ENCODE measurements at regions not wholly inside any gene's neighbourhood (a gene's known extent, or its start where the extent isn't known, plus 50 kb on each side); places are given as distances from the start of the nearest gene placed in this dataset.

DNA sequence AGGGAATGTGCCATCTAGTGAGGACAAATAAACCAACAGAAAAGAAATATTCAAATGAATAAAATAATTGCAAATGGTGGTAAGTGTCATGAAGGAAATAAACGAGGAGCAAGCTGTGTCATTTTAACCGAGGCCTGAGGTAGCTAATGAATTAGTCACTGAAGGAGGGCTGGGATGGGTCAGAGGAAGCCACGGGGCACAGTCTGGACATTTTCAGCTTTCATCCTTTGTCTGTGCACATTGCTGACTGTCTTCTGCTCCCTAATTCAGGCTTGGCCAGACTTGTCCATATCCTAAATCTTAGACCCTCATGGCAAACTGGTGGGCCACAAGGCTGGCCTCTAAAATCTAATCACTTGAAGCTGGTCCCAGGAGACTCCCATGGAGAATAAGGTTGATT is 138.4 kb downstream of the RHOU start:
- H3K9me3 ChIP-seq = no peaks in the 10 kb centered on the region
- H3K27ac ChIP-seq = no peak overlapping the region
- no peak for DNase-seq
- H3K36me3 ChIP-seq = no peaks in the 10 kb centered on the region
- no peak overlapping the region for H3K4me3 ChIP-seq (replicated peaks in 1 of 3)
- 90 to 95% methylated on average over 3 of the region's 3 CpGs for WGBS, 2 donors
- peaks cover 0 to 11% of the 10 kb centered on the region in 2 donors for H3K4me1 ChIP-seq
- no peak for TF ChIP-seq POLR2A (IDR thresholded peaks at IDR 0.05)
- TF ChIP-seq, protein P1, sequence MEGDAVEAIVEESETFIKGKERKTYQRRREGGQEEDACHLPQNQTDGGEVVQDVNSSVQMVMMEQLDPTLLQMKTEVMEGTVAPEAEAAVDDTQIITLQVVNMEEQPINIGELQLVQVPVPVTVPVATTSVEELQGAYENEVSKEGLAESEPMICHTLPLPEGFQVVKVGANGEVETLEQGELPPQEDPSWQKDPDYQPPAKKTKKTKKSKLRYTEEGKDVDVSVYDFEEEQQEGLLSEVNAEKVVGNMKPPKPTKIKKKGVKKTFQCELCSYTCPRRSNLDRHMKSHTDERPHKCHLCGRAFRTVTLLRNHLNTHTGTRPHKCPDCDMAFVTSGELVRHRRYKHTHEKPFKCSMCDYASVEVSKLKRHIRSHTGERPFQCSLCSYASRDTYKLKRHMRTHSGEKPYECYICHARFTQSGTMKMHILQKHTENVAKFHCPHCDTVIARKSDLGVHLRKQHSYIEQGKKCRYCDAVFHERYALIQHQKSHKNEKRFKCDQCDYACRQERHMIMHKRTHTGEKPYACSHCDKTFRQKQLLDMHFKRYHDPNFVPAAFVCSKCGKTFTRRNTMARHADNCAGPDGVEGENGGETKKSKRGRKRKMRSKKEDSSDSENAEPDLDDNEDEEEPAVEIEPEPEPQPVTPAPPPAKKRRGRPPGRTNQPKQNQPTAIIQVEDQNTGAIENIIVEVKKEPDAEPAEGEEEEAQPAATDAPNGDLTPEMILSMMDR (IDR thresholded peaks at IDR 0.05) = no peak
- intact Hi-C loops (cut with DNase I) = no loop called here
- no peaks in the 10 kb centered on the region for H3K27me3 ChIP-seq

DNA sequence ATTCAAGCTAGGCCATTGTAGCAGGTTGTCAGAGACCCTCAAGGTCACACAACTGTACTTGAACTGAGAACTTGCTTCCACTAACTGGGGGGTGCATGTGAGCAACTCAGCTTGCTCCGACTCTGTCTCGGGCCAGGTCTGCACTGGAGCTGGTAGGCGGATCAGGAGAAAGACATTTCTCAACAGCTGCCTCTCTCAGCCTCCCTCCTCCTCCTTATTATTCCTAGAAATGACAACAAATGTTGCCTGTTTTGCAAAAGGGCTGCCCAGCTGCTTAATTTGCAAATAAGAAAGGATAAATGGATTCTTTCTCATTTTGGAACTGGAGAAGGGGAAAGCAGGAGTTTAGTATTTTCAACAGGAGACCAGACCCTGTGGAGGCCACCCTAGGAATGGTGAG is 140.5 kb downstream of the RHOU start:
- no peak overlapping the region for H3K4me3 ChIP-seq (replicated peaks in 1 of 3)
- TF ChIP-seq, protein P1 (IDR thresholded peaks at IDR 0.05) = no peak
- TF ChIP-seq POLR2A (IDR thresholded peaks at IDR 0.05) = no peak
- no peak overlapping the region for H3K27ac ChIP-seq
- H3K27me3 ChIP-seq = no peaks in the 10 kb centered on the region
- no peak for DNase-seq
- H3K36me3 ChIP-seq = no peaks in the 10 kb centered on the region
- peaks cover 0 to 11% of the 10 kb centered on the region in 2 donors for H3K4me1 ChIP-seq
- intact Hi-C loops (cut with DNase I) = no loop called here
- H3K9me3 ChIP-seq = no peaks in the 10 kb centered on the region
- 84 to 95% methylated on average over 3 of the region's 3 CpGs for WGBS, 2 donors

DNA sequence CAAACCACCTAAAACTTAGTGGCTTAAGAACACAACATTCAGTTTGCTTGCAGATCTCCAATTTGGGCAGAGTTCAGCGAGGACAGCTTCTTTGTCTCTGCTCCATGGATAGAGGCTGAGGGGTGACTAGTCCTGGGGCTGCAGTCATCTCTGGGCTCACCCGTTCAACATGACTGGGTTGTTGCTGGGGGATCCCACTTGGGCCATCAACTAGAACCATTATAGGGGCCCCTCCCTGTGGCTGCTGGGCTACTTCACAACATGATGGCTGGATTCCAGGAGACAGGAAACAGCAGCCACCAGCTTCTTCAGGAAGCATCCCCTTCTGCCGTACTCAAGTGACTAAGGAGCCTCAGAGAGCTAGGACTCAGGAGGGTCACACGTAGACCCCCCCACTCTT is 140.9 kb downstream of the RHOU start:
- Histone ChIP-seq H3K4me3 (replicated peaks in 1 of 3) (no peak overlapping the region), H3K27me3 (no peaks in the 10 kb centered on the region), H3K36me3 (no peaks in the 10 kb centered on the region), H3K9me3 (no peaks in the 10 kb centered on the region), H3K27ac (no peak overlapping the region), H3K4me1 (peaks cover 0 to 8% of the 10 kb centered on the region in 2 donors)
- no peak for DNase-seq
- 55 to 62% methylated on average over 3 to 4 of the region's 4 CpGs for WGBS, 2 donors
- intact Hi-C loops (cut with DNase I) = no loop called here
- no peak for TF ChIP-seq POLR2A (IDR thresholded peaks at IDR 0.05)
- TF ChIP-seq, protein P1 (IDR thresholded peaks at IDR 0.05) = no peak

DNA sequence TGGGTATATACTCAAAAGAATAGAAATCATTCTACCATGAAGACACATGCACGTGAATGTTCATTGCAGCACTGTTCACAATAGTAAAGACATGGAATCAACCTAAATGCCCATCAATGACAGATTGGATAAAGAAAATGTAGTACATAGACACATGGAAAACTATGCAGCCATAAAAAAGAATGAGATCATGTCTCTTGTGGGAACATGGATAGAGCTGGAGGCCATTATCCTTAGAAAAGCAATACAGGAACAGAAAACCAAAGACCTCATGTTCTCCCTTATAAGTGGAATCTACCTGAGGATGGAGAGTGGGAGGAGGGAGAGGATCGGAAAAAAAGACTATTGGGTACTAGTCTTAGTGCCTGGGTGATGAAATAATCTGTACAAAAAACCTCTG is 143.9 kb downstream of the RHOU start:
- TF ChIP-seq, protein P1 (IDR thresholded peaks at IDR 0.05) = no peak
- no peak for TF ChIP-seq POLR2A (IDR thresholded peaks at IDR 0.05)
- WGBS, 2 donors = 89 to 95% methylated on average over 2 of the region's 2 CpGs

DNA sequence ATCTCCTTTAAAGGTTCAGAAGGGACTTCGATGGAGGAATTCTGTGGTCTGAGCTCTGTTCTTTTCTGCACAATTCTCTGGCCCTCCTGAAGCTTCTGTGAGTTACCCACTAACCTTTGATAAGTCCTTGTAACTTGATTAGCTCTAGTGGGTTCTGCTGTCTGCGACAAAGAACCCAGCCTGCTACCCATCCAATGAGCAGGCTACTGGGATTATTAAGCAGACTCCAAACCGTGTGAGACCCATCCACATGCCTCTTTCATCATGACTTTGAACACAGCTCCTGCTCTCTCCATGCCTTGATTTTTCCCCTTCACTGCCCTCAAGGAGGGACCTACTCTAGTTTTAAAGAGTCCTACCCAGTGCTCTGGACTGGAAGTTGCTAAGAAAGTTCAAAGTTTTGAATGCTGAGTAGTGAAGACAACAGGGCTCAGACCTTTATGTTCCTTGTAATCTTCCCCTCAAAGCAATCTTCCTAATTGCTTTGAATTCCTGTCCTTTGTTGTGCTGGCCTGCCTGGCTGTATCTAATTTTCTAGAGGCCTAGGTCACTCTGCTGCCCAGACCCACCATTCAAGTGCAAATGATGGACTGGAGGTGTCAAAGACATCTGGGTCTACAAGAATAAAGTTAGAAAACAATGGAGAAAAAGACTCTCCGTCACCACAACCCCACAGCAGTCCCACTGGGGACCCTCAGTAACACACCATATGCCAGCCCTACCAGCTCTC is 146.9 kb downstream of the RHOU start:
- Histone ChIP-seq H3K36me3 (no peaks in the 10 kb centered on the region), H3K27ac (no peak overlapping the region), H3K4me1 (no peaks in the 10 kb centered on the region), H3K9me3 (no peaks in the 10 kb centered on the region), H3K4me3 (replicated peaks in 1 of 3) (no peak overlapping the region), H3K27me3 (no peaks in the 10 kb centered on the region)
- TF ChIP-seq POLR2A (IDR thresholded peaks at IDR 0.05) = no peak
- DNase-seq = no peak
- 86% methylated on average over 4 of the region's 4 CpGs for WGBS, 2 donors
- intact Hi-C loops (cut with DNase I) = no loop called here

More for the DNA sequence above, 143.9 kb downstream of the RHOU start:
- no peak for DNase-seq
- intact Hi-C loops (cut with DNase I) = no loop called here
- H3K27me3 ChIP-seq = no peaks in the 10 kb centered on the region
- peaks cover 0 to 3% of the 10 kb centered on the region in 2 donors for H3K4me1 ChIP-seq
- no peaks in the 10 kb centered on the region for H3K9me3 ChIP-seq
- no peak overlapping the region for H3K27ac ChIP-seq
- H3K36me3 ChIP-seq = no peaks in the 10 kb centered on the region
- H3K4me3 ChIP-seq (replicated peaks in 1 of 3) = no peak overlapping the region
